HCT116 (cell line): ENCODE measurements at regions not wholly inside any gene's neighbourhood (a gene's known extent, or its start where the extent isn't known, plus 50 kb on each side); places are given as distances from the start of the nearest gene placed in this dataset.
A peak's percentile ranks its signal among the peaks of the same experiment; 100 is the strongest.

Experiments
- ATAC-seq: fragments of 200-7000 bp; cut with Tn5 transposase; 2 replicates; pipeline ENCODE4 v1.9.1; 2020; ENCODE audit warnings: mild to moderate bottlenecking, moderate library complexity
- BruUV-seq: library from RNA; stranded (reverse); fragments of 400-500 nt; replicated peaks from 2 replicates; lab custom pipeline; 2021; lab: Mats Ljungman, UMichigan
- CTCF ChIA-PET: fragments of 300-600 bp; sonication (Branson Sonifier 250); formaldehyde crosslinking; loops from one replicate; lab custom pipeline; 2021; ENCODE audit warnings: antibody characterized with exemption; lab: Charles Lee
- POLR2A ChIA-PET: fragments of 300-600, 350-600 bp; sonication (Branson Sonifier 250); formaldehyde crosslinking; loops from one replicate; lab custom pipeline; 2021; ENCODE audit warnings: antibody characterized with exemption; lab: Charles Lee
- RAD21 ChIA-PET, 2 experiments: fragments of 300-600 bp; sonication (Branson Sonifier 250); formaldehyde crosslinking; loops; one replicate each; lab custom pipeline; 2023; ENCODE audit warnings: low total read pairs in 2 of 2; ENCODE audit not compliant: uncharacterized antibody in 2 of 2, unreplicated experiment in 2 of 2, low non-redundant PET in 1 of 2; lab: Charles Lee
- DNase-seq: peaks from one replicate; pipeline ENCODE4 v3.0.0-alpha.2; 2010; ENCODE audit warnings: low read depth, low spot score
- H2AFZ ChIP-seq: fragments of 200-600 bp; shearing (Covaris generic), sonication (generic); 2 replicates; pipeline ENCODE4 v1.6.1; 2017; ENCODE audit warnings: low read depth, mixed run types, mixed read lengths, antibody characterized with exemption, low read length; ENCODE audit not compliant: poor library complexity, severe bottlenecking
- H3K27ac ChIP-seq: 2 replicates; pipeline ENCODE4 v1.5.1; 2012; ENCODE audit warnings: low read depth, low read length
- H3K27me3 ChIP-seq: fragments of 200-600 bp; sonication (generic); 2 replicates; pipeline ENCODE4 v1.6.1; 2016; ENCODE audit warnings: mixed run types, low read length, mixed read lengths; ENCODE audit not compliant: insufficient read depth
- H3K36me3 ChIP-seq, 2 experiments: fragments of 200-500 bp in 1 of 2; fragments of 200-600 bp in 1 of 2; sonication (Bioruptor generic) in 1 of 2; sonication (generic) in 1 of 2; 2 replicates each; pipeline versions ENCODE4 v1.5.1 to v1.6.1; 2014 to 2016; ENCODE audit warnings: low read length in 2 of 2, inconsistent platforms in 1 of 2, mixed read lengths in 1 of 2, mixed run types in 1 of 2; ENCODE audit not compliant: insufficient read depth in 2 of 2, control insufficient read depth in 1 of 2
- H3K4me1 ChIP-seq, 2 experiments: fragments of 200-600 bp in 1 of 2; sonication (generic) in 1 of 2; 2 replicates each; pipeline versions ENCODE4 v1.5.1 to v1.6.1; 2012 to 2017; ENCODE audit warnings: low read length in 2 of 2, inconsistent platforms in 1 of 2, mild to moderate bottlenecking in 1 of 2, mixed read lengths in 1 of 2, mixed run types in 1 of 2, moderate library complexity in 1 of 2; ENCODE audit not compliant: insufficient read depth in 2 of 2, control insufficient read depth in 1 of 2
- H3K4me2 ChIP-seq: fragments of 200-600 bp; sonication (generic); 2 replicates; pipeline ENCODE4 v1.6.1; 2017; ENCODE audit warnings: mixed run types, low read length, mixed read lengths
- H3K4me3 ChIP-seq, 2 experiments: fragments of 200-600 bp in 1 of 2; sonication (generic) in 1 of 2; replicated peaks in 1 of 2; 2 replicates each; pipeline ENCODE4 v1.5.1; 2011 to 2016; ENCODE audit warnings: low read length in 2 of 2, control low read depth in 1 of 2, low read depth in 1 of 2, mild to moderate bottlenecking in 1 of 2, mixed read lengths in 1 of 2, mixed run types in 1 of 2
- H3K79me2 ChIP-seq: fragments of 200-600 bp; sonication (generic); 2 replicates; pipeline ENCODE4 v1.6.1; 2017; ENCODE audit warnings: mild to moderate bottlenecking, mixed run types, low read length, moderate library complexity, mixed read lengths; ENCODE audit not compliant: insufficient read depth
- H3K9ac ChIP-seq: fragments of 200-600 bp; sonication (generic); 2 replicates; pipeline ENCODE4 v1.6.1; 2016; ENCODE audit warnings: low read length, mixed read lengths
- H3K9me2 ChIP-seq: fragments of 200-600 bp; sonication (generic), shearing (Covaris generic); 2 replicates; pipeline ENCODE4 v1.6.1; 2017; ENCODE audit warnings: mixed run types, mild to moderate bottlenecking, moderate library complexity; ENCODE audit not compliant: insufficient read depth
- H3K9me3 ChIP-seq, 2 experiments: fragments of 200-500 bp in 1 of 2; fragments of 200-600 bp in 1 of 2; sonication (Bioruptor generic) in 1 of 2; sonication (generic) in 1 of 2; 2 replicates each; pipeline ENCODE4 v1.6.1; 2014 to 2017; ENCODE audit warnings: low read length in 2 of 2, mixed read lengths in 2 of 2, inconsistent platforms in 1 of 2, low read depth in 1 of 2, mild to moderate bottlenecking in 1 of 2, mixed run types in 1 of 2, moderate library complexity in 1 of 2; ENCODE audit not compliant: control insufficient read depth in 1 of 2, insufficient read depth in 1 of 2
- H4K20me1 ChIP-seq: fragments of 200-600 bp; sonication (generic), shearing (Covaris generic); 2 replicates; pipeline ENCODE4 v1.6.1; 2017; ENCODE audit warnings: mixed run types, mild to moderate bottlenecking, moderate library complexity; ENCODE audit not compliant: insufficient read depth
- ATF3 ChIP-seq: IDR thresholded peaks from 2 replicates; pipeline ENCODE4 v1.6.1; 2012
- CBX3 ChIP-seq: IDR thresholded peaks from 2 replicates; pipeline ENCODE4 v1.6.1; 2012; ENCODE audit warnings: low read depth
- EGR1 ChIP-seq: IDR thresholded peaks from 2 replicates; pipeline ENCODE4 v1.6.1; 2012; ENCODE audit warnings: low read depth
- FOSL1 ChIP-seq: IDR thresholded peaks from 2 replicates; pipeline ENCODE4 v1.6.1; 2012; ENCODE audit warnings: low read depth
- MAX ChIP-seq: IDR thresholded peaks from 2 replicates; pipeline ENCODE4 v1.6.1; 2012
- POLR2A ChIP-seq: IDR thresholded peaks from 2 replicates; pipeline ENCODE4 v1.7.0; 2011; ENCODE audit warnings: borderline replicate concordance; ENCODE audit not compliant: insufficient read depth, insufficient read length; ENCODE audit errors: extremely low read depth
- POLR2AphosphoS5 ChIP-seq: IDR thresholded peaks from 2 replicates; pipeline ENCODE4 v1.6.1; 2011; ENCODE audit warnings: mild to moderate bottlenecking, low read depth, low read length, moderate library complexity
- SIN3A ChIP-seq: IDR thresholded peaks from 2 replicates; pipeline ENCODE4 v1.6.1; 2012; ENCODE audit warnings: low read depth
- TCF7L2 ChIP-seq: IDR thresholded peaks from 2 replicates; pipeline ENCODE4 v1.7.0; 2011; ENCODE audit warnings: borderline replicate concordance, inconsistent platforms; ENCODE audit not compliant: insufficient read depth, insufficient read length; ENCODE audit errors: extremely low read depth
- YY1 ChIP-seq: IDR thresholded peaks from 2 replicates; pipeline ENCODE4 v1.6.1; 2011; ENCODE audit warnings: low read length, low read depth, moderate library complexity, mild to moderate bottlenecking; ENCODE audit not compliant: insufficient replicate concordance; ENCODE audit errors: extremely low read depth
- ZFX ChIP-seq: fragments of 450-650 bp; IDR thresholded peaks from 2 replicates; pipeline ENCODE4 v1.6.1; 2017
- intact Hi-C: fragments of 100-400 bp; cut with micrococcal nuclease; formaldehyde crosslinking; loops from 2 replicates; pipeline ENCODE4 v1.10.0; 2022

- BruUV-seq: no TSS peak
- peak overlapping the region; percentile 79 for H2AFZ ChIP-seq
- peak overlapping the region; percentile 79 for H3K9ac ChIP-seq
- no peaks in the 10 kb centered on the region for H4K20me1 ChIP-seq
- no peaks in the 10 kb centered on the region for H3K79me2 ChIP-seq
- intact Hi-C loops: loop anchor here (10.0 kb wide), 3 partner anchors 78 to 1178 kb away; partner anchors contain the start of genes AK4, LEPR and LEPROT
- H3K27ac ChIP-seq: peak overlapping the region; percentile 94
- ChIA-PET CTCF (interaction anchor here (4.7 kb wide), 1 partner anchor 8 kb away, joined by 18 read pairs; no protein-coding TSS in a partner anchor), RAD21 (no interaction called here), POLR2A (no interaction called here)
- peak overlapping the region; percentile 68 to 76 for H3K4me3 ChIP-seq
- H3K9me2 ChIP-seq: no peaks in the 10 kb centered on the region
- peaks cover 10 to 23% of the 10 kb centered on the region in 2 experiments; a peak in 3 of 4 replicates for H3K4me1 ChIP-seq
- peak; percentile 48 for DNase-seq
- ATAC-seq: peak; percentile 78
- no peaks in the 10 kb centered on the region for H3K27me3 ChIP-seq
- H3K4me2 ChIP-seq: peak overlapping the region; percentile 84
- H3K9me3 ChIP-seq: no peaks in the 10 kb centered on the region
- no peaks in the 10 kb centered on the region for H3K36me3 ChIP-seq
- TF ChIP-seq ATF3: no peak
- peak; percentile 85 for TF ChIP-seq EGR1
- TF ChIP-seq SIN3A: peak; percentile 77; the same call in 1 of the 2 replicates
- peak; percentile 76 for TF ChIP-seq ZFX
- peak; percentile 37; the same call in 1 of the 2 replicates for TF ChIP-seq POLR2AphosphoS5
- no peak for TF ChIP-seq CBX3
- no peak for TF ChIP-seq FOSL1
- no peak for TF ChIP-seq YY1
- peak; percentile 6 for TF ChIP-seq POLR2A
- TF ChIP-seq TCF7L2: peak; percentile 38
- peak; percentile 28; the same call in 1 of the 2 replicates for TF ChIP-seq MAX
- TF ChIP-seq, all 23 proteins: peak for 7
These were observed 81.1 kb upstream of the AK4 start for GRCh38 chr1:65066766-65067490.
